SK-N-SH treated with all-trans-retinoic acid at 6 μM for 48 hours (cell line): ENCODE measurements at regions not wholly inside any gene's neighbourhood (a gene's known extent, or its start where the extent isn't known, plus 50 kb on each side); places are given as distances from the start of the nearest gene placed in this dataset.
"Not testable (repeated sequence)": the region's sequence is repeated elsewhere in the genome, so short reads cannot be mapped to it uniquely, and the experiment has no call there.

Experiments
- ATAC-seq: fragments of 200-7000 bp; cut with Tn5 transposase; 3 replicates; pipeline ENCODE4 v1.9.1; 2020; ENCODE audit warnings: mild to moderate bottlenecking, moderate library complexity
- ARNTL ChIP-seq: fragments of 450-650 bp; formaldehyde crosslinking; IDR thresholded peaks from 2 replicates; pipeline ENCODE4 v1.5.0; 2020; ENCODE audit warnings: low read depth, mild to moderate bottlenecking, moderate library complexity, borderline replicate concordance
- CREB5 ChIP-seq: fragments of 250-450 bp; sonication (Bioruptor Pico); IDR thresholded peaks from 2 replicates; pipeline ENCODE4 v1.5.1; 2020; ENCODE audit warnings: low read depth, mild to moderate bottlenecking, moderate library complexity
- CSRNP3 ChIP-seq: fragments of 250-450 bp; sonication (Bioruptor Pico); IDR thresholded peaks from 2 replicates; pipeline ENCODE4 v1.5.1; 2021; ENCODE audit warnings: mild to moderate bottlenecking, moderate library complexity
- ESRRG ChIP-seq: fragments of 250-450 bp; sonication (Bioruptor Pico); IDR thresholded peaks from 2 replicates; pipeline ENCODE4 v1.6.1; 2021; ENCODE audit warnings: mild to moderate bottlenecking
- ISL1 ChIP-seq: fragments of 250-450 bp; sonication (Bioruptor Pico); IDR thresholded peaks from 2 replicates; pipeline ENCODE4 v2.1.2; 2022; ENCODE audit warnings: mild to moderate bottlenecking, moderate library complexity
- OSR1 ChIP-seq: fragments of 250-450 bp; sonication (Bioruptor Pico); IDR thresholded peaks from 2 replicates; pipeline ENCODE4 v1.8.0; 2022; ENCODE audit warnings: moderate library complexity, mild to moderate bottlenecking, inconsistent platforms
- PATZ1 ChIP-seq: fragments of 250-450 bp; sonication (Bioruptor Pico); IDR thresholded peaks from 2 replicates; pipeline ENCODE4 v1.8.0; 2020; ENCODE audit warnings: mild to moderate bottlenecking, moderate library complexity, borderline replicate concordance
- POU6F1 ChIP-seq: fragments of 250-450 bp; sonication (Bioruptor Pico); IDR thresholded peaks from 2 replicates; pipeline ENCODE4 v1.8.0; 2021; ENCODE audit warnings: low read depth, mild to moderate bottlenecking, moderate library complexity, borderline replicate concordance
- PPARA ChIP-seq: fragments of 250-450 bp; sonication (Bioruptor Pico); IDR thresholded peaks from 2 replicates; pipeline ENCODE4 v1.5.0; 2020; ENCODE audit warnings: mild to moderate bottlenecking, borderline replicate concordance
- RARB ChIP-seq: fragments of 250-450 bp; sonication (Bioruptor Pico); IDR thresholded peaks from 2 replicates; pipeline ENCODE4 v1.8.0; 2021; ENCODE audit warnings: mild to moderate bottlenecking, moderate library complexity
- SNAI2 ChIP-seq: fragments of 250-450 bp; sonication (Bioruptor Pico); IDR thresholded peaks from 2 replicates; pipeline ENCODE4 v1.5.0; 2020; ENCODE audit warnings: mild to moderate bottlenecking, moderate library complexity
- TCF4 ChIP-seq: fragments of 250-450 bp; sonication (Bioruptor Pico); IDR thresholded peaks from 2 replicates; pipeline ENCODE4 v1.8.0; 2021; ENCODE audit warnings: mild to moderate bottlenecking, moderate library complexity, borderline replicate concordance
- TOX ChIP-seq: fragments of 250-450 bp; sonication (Bioruptor Pico); IDR thresholded peaks from 2 replicates; pipeline ENCODE4 v1.8.0; 2021; ENCODE audit warnings: mild to moderate bottlenecking, moderate library complexity, borderline replicate concordance
- ZC3H10 ChIP-seq: fragments of 250-450 bp; sonication (Bioruptor Pico); IDR thresholded peaks from 2 replicates; pipeline ENCODE4 v1.5.1; 2021; ENCODE audit warnings: mild to moderate bottlenecking, moderate library complexity
- ZFP3 ChIP-seq: fragments of 250-450 bp; sonication (Bioruptor Pico); IDR thresholded peaks from 2 replicates; pipeline ENCODE4 v1.5.0; 2020; ENCODE audit warnings: mild to moderate bottlenecking, moderate library complexity
- ZFP30 ChIP-seq: fragments of 450-650 bp; formaldehyde crosslinking; IDR thresholded peaks from 2 replicates; pipeline ENCODE4 v1.5.0; 2022; ENCODE audit warnings: mild to moderate bottlenecking, moderate library complexity
- ZNF70 ChIP-seq: fragments of 450-650 bp; formaldehyde crosslinking; IDR thresholded peaks from 2 replicates; pipeline ENCODE4 v1.5.0; 2020; ENCODE audit warnings: mild to moderate bottlenecking, moderate library complexity
- ZNF8 ChIP-seq: fragments of 450-650 bp; formaldehyde crosslinking; IDR thresholded peaks from 2 replicates; pipeline ENCODE4 v1.5.0; 2020; ENCODE audit warnings: mild to moderate bottlenecking, moderate library complexity

- TF ChIP-seq TOX (CRISPR knock-in tag) (no peak), RARB (CRISPR knock-in tag) (no peak), ZFP30 (no peak), ESRRG (CRISPR knock-in tag) (no peak), TCF4 (no peak), ARNTL (CRISPR knock-in tag) (no peak)
Observed at GRCh38 chr3:148512648-148513047, 185.1 kb upstream of the AGTR1 start (continued).

- TF ChIP-seq CREB5 (CRISPR knock-in tag) = no peak
- no peak for TF ChIP-seq ZFP30
- no peak for TF ChIP-seq ARNTL (CRISPR knock-in tag)
- TF ChIP-seq POU6F1 = no peak
- TF ChIP-seq ZNF8 (CRISPR knock-in tag) = no peak
- no peak for TF ChIP-seq OSR1
- no peak for TF ChIP-seq ZC3H10
- no peak for TF ChIP-seq PATZ1 (CRISPR knock-in tag)
- TF ChIP-seq, all 23 proteins: peak for 0
Observed at GRCh38 chr3:148513096-148513543, 184.6 kb upstream of the AGTR1 start.

GRCh38 chr3:148518520-148518919 is 179.2 kb upstream of the AGTR1 start:
- no peak for ATAC-seq
- TF ChIP-seq ZFP3 (CRISPR knock-in tag) (no peak), RARB (CRISPR knock-in tag) (no peak), POU6F1 (no peak), CSRNP3 (CRISPR knock-in tag) (no peak), ZNF70 (CRISPR knock-in tag) (no peak), ARNTL (CRISPR knock-in tag) (no peak), SNAI2 (CRISPR knock-in tag) (no peak), ZNF8 (CRISPR knock-in tag) (no peak), ISL1 (no peak), PATZ1 (CRISPR knock-in tag) (no peak), ESRRG (CRISPR knock-in tag) (no peak), CREB5 (CRISPR knock-in tag) (no peak), PPARA (CRISPR knock-in tag) (no peak), ZC3H10 (no peak)

More at GRCh38 chr3:148513096-148513543, 184.6 kb upstream of the AGTR1 start:
- peak; percentile 43; the same call in 1 of the 3 replicates for ATAC-seq

GRCh38 chr3:148525621-148526020 is 172.1 kb upstream of the AGTR1 start:
- ATAC-seq = not testable (repeated sequence)
